HG03095 (cell line): ENCODE measurements at regions not wholly inside any gene's neighbourhood (a gene's known extent, or its start where the extent isn't known, plus 50 kb on each side); places are given as distances from the start of the nearest gene placed in this dataset.

Source experiments
- ATAC-seq: cut with Tn5 transposase; IDR thresholded peaks from one replicate; pipeline ENCODE4 v1.9.1; 2021; ENCODE audit warnings: moderate library complexity; ENCODE audit not compliant: unreplicated experiment

- ATAC-seq: no peak
These were observed 169.4 kb downstream of the DAD1 start for GRCh38 chr14:22419620-22420019.

- no peak for ATAC-seq
These were observed 170.4 kb downstream of the DAD1 start for GRCh38 chr14:22418631-22419030.

GRCh38 chr14:22417914-22418313 lies 171.1 kb downstream of the DAD1 start:
- ATAC-seq: no peak

- no peak for ATAC-seq
These were observed 172.8 kb downstream of the DAD1 start for GRCh38 chr14:22416193-22416592.

- ATAC-seq: no peak
These were observed 173.4 kb downstream of the DAD1 start for GRCh38 chr14:22415605-22415959.

- ATAC-seq: no peak
These were observed 174.0 kb downstream of the DAD1 start for GRCh38 chr14:22414876-22415604.

- ATAC-seq: no peak
These were observed 176.1 kb downstream of the DAD1 start for GRCh38 chr14:22412926-22413411.

GRCh38 chr14:22411398-22412055 lies 177.5 kb downstream of the DAD1 start:
- no peak for ATAC-seq

- no peak for ATAC-seq
These were observed 178.5 kb downstream of the DAD1 start for GRCh38 chr14:22410497-22410896.

GRCh38 chr14:22409006-22409405 lies 180.0 kb downstream of the DAD1 start:
- ATAC-seq: no peak

GRCh38 chr14:22408547-22408946 lies 180.5 kb downstream of the DAD1 start:
- ATAC-seq: no peak

- no peak for ATAC-seq
These were observed 182.0 kb downstream of the DAD1 start for GRCh38 chr14:22407033-22407432.

GRCh38 chr14:22405201-22405600 lies 183.8 kb downstream of the DAD1 start:
- no peak for ATAC-seq

- no peak for ATAC-seq
These were observed 185.7 kb downstream of the DAD1 start for GRCh38 chr14:22403296-22403695.

GRCh38 chr14:22400655-22401259 lies 188.3 kb downstream of the DAD1 start:
- no peak for ATAC-seq

GRCh38 chr14:22399776-22400175 lies 189.2 kb downstream of the DAD1 start:
- ATAC-seq: no peak

- no peak for ATAC-seq
These were observed 191.7 kb downstream of the DAD1 start for GRCh38 chr14:22397221-22397737.

- no peak for ATAC-seq
These were observed 193.2 kb downstream of the DAD1 start for GRCh38 chr14:22395803-22396202.

GRCh38 chr14:22394616-22395015 lies 194.4 kb downstream of the DAD1 start:
- no peak for ATAC-seq

- ATAC-seq: no peak
These were observed 195.2 kb downstream of the DAD1 start for GRCh38 chr14:22393796-22394195.

- ATAC-seq: no peak
These were observed 197.0 kb downstream of the DAD1 start for GRCh38 chr14:22391908-22392565.
